Stimulated activated CD8-positive, alpha-beta memory T cell treated with anti-CD3 and anti-CD28 coated beads, Interleukin-12 subunit alpha, Interleukin-12 subunit beta, amount 100 ng/mL, for 4 hours (primary cell): ENCODE measurements at regions not wholly inside any gene's neighbourhood (a gene's known extent, or its start where the extent isn't known, plus 50 kb on each side); places are given as distances from the start of the nearest gene placed in this dataset.

Experiments used
- DNase-seq: peaks from one replicate; pipeline ENCODE4 v3.0.0-alpha.2; 2020; ENCODE audit warnings: low read depth

GRCh38 chr3:194265996-194266964 is 84.8 kb downstream of the CPN2 start:
- no peak for DNase-seq

- DNase-seq: no peak
These were observed 83.1 kb downstream of the CPN2 start for GRCh38 chr3:194267744-194268653.

DNA sequence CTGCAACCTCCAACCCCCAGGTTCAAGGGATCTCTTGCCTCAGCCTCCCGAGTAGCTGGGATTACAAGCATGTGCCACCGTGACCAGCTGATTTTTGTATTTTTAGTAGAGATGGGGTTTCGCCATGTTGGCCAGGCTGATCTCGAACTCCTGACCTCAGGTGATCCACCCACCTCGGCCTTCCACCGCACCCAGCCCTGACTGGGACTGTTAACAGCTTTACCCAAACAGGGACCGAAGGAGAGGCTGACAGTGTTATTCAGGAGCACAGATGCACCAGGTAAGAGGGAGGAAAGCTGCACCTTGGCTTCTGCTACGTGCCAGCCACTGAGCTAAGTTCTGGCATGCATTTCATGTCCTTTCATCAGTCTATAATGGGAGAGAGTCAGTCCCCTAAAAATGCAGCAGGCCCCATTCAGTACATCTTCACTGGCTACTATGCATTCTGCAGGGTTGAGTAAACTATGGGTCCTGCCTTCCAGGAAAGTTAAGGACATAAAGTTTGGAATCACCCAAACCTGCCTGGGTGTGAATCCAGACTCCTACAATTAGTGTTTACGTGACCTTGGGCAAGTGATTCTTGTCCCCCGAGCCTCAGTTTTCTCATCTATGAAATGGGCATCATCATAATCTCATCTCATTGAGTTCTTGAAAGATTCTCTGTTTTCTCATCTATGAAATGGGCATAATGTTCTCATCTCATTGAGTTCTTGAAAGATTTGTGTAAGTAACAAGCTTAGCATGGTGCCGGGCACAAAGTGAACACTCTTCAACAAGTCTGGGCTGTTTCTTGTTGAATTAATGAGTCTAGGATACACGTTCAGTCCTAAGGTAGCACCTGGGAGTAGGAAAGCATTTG is 82.2 kb downstream of the CPN2 start:
- DNase-seq: no peak

DNA sequence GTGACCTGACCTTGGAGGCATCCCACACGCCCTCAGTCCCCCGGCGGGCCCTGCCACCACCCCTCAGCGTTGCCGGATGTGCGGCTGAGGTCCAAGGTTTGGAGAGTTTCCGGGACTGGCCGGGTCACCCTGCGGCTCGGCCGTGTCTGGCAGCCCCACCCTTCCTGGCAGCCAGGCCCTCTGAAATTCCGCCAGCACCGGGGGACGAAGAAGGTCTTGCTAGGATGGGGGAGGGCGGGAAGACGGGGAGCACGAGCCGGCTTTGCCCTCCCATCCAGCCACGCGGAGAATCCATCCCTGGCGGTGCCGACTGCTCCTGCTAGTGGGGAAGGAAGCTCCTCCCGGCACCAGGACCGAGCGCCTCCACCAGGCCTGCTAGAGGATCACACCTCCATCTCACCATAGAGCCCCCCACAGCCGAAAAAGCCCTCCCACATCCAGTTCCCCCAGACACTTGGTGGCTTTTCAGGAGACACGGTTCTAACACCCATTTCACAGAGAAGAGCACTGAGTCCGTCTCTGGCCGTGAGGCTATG is 81.5 kb downstream of the CPN2 start:
- DNase-seq: no peak

GRCh38 chr3:194270627-194271459 is 80.3 kb downstream of the CPN2 start:
- DNase-seq: no peak

DNA sequence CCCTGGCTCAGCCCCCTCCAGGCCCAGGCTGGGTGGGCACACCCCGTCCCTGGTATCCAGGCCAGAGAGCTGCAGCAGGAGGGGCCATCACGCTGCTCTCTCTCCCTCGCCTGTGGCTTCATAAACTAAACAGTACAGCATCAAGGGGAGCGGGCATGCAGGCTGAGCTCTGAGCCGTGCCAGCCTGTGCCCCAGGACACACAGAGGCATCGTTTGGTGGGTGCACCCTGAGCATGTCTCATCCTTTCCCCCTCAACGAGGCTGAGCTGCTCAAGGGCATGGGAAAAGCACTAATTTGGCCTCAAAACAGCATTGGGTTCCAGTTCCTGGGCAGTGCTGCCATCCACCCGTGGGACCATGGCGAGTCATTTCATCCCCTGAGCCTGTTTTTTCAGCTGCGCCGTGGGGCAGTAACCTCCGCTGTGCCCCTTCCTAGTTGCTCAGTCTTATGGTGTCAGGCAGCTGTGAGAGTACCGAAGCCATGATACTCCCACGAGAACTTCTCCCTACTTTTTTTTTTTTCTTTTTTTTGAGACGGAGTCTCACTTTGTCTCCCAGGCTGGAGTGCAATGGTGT is 79.6 kb downstream of the CPN2 start:
- DNase-seq: no peak

- no peak for DNase-seq
These were observed 78.9 kb downstream of the CPN2 start for GRCh38 chr3:194272221-194272620.

DNA sequence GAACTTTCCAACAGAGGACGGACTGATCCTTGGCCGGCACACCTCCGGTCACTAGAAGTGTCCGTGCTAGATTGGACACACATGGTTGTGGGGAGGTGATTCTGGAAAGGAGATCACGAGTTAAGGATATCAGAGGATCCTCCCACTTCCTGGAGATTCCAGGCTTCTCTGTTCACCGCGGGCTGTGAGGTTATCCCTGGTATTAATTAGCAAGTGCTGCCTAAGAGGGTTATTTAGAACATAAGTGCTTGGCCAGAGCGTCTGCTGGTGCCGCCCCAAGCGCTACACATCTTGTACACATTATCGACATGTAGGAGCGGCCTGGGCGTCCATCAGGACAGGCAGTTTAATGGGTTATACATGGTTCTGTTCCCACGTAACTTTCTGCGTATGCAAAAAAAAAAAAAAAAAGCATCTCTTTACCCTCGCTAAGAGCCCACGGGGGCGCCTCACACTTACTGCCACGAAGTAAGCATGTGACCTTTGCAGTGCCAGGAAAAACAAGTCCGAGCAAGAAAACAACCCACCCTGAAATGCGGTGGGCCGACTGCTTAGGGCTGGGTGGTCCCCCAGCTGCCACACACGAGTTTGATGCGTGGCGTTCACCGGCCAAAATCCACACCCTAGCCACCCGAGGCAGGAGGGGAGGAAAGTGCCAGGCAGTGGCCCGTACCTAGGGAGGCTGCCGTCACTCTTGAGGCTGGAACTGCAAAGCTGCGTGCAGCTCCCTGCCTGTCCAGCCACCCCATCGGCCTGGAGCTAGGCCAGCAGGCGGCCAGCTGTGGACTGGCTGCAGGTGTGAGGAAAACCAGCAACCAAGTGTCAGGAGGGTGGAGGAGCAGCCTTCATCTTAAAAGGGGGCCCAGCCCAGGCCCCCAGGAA is 78.0 kb downstream of the CPN2 start:
- DNase-seq: no peak

GRCh38 chr3:194273743-194274310 is 77.3 kb downstream of the CPN2 start:
- no peak for DNase-seq

DNA sequence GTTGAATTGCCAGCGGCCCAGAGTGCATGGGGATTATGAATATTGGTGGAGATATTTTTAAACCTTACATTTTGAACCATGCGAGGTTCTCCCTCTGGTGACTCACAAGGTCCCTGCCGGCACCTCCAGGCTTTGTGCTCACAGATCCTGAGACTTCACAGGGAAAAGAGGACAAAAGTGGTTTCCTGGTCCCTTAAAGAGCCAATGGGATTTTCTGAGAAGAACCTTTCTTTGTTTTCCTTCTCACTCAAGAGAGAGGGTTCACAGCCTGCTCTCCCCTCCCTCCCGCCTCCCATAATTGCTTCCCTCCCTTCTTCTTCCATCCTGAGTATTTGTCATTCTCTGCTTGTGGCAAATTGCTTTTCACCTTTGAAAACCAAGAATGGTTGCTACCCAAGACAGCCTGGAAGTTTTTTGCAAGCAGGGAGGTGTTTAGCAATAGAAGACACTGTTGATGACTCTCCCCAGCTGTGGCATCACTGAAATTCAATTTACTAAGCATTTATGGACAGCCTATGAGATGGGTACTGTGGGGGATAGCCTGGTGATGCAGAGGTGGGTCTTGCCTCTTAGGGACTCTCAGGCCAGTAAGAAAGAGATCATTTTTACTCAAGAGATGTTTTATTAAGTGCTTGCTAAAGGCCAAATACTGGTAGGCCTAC is 76.6 kb downstream of the CPN2 start:
- DNase-seq: no peak

- DNase-seq: no peak
These were observed 75.8 kb downstream of the CPN2 start for GRCh38 chr3:194275291-194275690.

- DNase-seq: no peak
These were observed 75.4 kb downstream of the CPN2 start for GRCh38 chr3:194275721-194276120.

DNA sequence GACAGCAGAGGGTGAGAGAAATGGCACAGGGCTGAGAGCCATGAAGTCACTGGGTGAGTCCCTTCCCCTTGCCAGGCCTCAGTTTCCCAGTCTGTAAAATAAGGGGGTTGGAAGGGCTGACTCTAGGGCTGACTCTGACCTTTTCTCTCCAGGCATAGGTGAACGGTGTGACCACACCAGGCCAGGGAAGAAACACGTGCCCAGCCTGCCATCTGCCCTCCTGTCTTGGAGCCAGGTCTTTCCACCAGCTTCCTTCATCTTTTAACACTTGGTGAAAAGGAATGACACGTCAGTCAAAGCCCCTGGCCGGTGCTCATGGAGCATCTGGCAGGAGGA is 74.4 kb downstream of the CPN2 start:
- DNase-seq: no peak

- no peak for DNase-seq
These were observed 73.9 kb downstream of the CPN2 start for GRCh38 chr3:194277104-194277785.

GRCh38 chr3:194277786-194278130 is 73.4 kb downstream of the CPN2 start:
- DNase-seq: no peak

DNA sequence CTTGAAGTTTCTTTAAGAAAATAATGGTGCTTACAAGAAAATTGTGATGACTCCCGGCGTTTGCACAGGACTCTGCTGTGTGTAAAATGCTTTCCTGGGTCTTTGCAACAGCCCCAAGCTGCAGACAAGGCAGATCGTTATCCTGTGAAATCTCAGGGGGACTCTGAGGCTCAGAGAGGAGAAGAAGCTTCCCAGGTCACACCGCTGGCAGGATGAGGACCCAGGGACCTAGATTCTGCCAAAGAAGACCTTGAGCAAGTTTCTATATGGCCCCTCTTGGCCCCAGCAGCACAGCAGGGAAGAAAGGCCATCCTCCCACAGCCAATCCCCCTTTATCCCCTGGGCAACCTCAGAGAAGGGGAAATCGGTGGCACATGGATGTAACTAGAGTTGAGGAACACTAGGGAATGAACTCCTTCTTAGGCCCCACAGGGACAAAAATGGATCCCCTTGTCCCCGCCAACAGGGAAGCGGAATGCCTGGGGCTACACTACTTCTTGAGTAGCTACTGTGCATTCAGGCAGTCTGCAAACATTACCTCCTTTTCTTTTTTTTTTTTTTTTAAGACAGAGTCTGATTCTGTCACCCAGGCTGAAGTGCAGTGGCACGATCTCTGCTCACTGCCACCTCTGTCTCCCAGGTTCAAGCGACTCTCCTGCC is 72.8 kb downstream of the CPN2 start:
- DNase-seq: no peak

DNA sequence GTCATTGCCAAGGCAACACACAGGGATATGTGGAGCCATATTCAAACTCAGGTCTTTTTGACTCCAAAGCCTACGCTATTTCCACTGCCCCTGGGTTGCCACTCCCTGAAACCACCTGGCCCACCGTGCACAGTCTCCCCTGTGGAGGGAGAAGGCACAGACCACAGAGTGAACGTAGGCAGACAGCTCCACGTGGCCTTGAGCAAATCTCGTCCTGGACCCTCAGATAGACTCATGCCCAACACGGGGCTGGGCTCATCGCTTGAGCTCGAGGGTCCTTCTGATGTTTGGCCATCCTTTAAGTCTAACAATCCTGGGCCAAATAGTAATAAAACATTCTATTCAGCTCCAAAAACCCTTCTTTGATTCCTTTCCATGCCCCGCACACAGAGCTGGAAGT is 72.0 kb downstream of the CPN2 start:
- no peak for DNase-seq
